Mucosa of descending colon (tissue), 3 donors: ENCODE measurements at regions not wholly inside any gene's neighbourhood (a gene's known extent, or its start where the extent isn't known, plus 50 kb on each side); places are given as distances from the start of the nearest gene placed in this dataset.

Experiments used
- ATAC-seq: fragments of 200-7000 bp; cut with Tn5 transposase; one replicate; pipeline ENCODE4 v1.9.1; 2020; ENCODE audit warnings: mild to moderate bottlenecking, moderate library complexity
- DNase-seq, 3 donors: peaks; one replicate each; pipeline ENCODE4 v3.0.0-alpha.2; 2020
- H3K36me3 ChIP-seq: fragments of 200-600 bp; one replicate; pipeline ENCODE4 v1.8.0; 2021; ENCODE audit warnings: low read depth, mild to moderate bottlenecking
- H3K4me1 ChIP-seq: fragments of 200-600 bp; one replicate; pipeline ENCODE4 v1.8.0; 2021; ENCODE audit warnings: low read depth, mild to moderate bottlenecking
- H3K4me3 ChIP-seq: fragments of 200-600 bp; one replicate; pipeline ENCODE4 v1.8.0; 2021; ENCODE audit warnings: mild to moderate bottlenecking
- H3K9me3 ChIP-seq: fragments of 200-600 bp; one replicate; pipeline ENCODE4 v1.8.0; 2021; ENCODE audit warnings: mild to moderate bottlenecking
- intact Hi-C, 2 donors: fragments of 100-400 bp; cut with DNase I in 1 of 2; cut with micrococcal nuclease in 1 of 2; formaldehyde crosslinking; loops; one replicate each; pipeline versions ENCODE4 v1.11.0 to v1.11.1; 2022; cut with DNase I, micrococcal nuclease
- TF ChIP-seq, protein P1 (sequence below): fragments of 200-600 bp; IDR thresholded peaks from one replicate; pipeline ENCODE4 v1.8.0; 2022; ENCODE audit warnings: antibody characterized with exemption, mild to moderate bottlenecking
- donor health status: DM: no; HTN: no; CAD: no; lungs with moderate emphysema.
- donor health status: DM: no; HTN: no; CAD: no.
- donor health status: DM: no; HTN: yes; CAD: no.

DNA sequence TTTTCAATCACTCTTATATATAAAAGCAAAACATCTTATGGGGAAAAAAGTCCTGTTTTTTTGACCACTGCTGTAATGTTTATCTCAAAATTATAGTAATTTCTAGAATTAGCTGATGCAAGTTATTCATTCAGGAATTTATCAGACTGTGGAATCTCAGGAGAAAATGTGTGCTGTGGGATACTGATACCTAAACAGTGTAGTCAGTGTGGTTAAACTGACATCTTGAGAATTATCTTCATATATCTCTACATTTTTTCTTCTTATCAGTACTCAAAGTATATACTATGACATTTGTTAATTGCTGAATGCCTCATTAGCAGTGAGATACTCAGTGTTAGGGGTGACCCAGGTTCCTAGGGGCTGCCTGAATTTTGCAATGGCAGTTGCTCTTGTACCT, 839.3 kb downstream of the KCNT2 start:
- DNase-seq: no peak
- no peak overlapping the region for H3K4me3 ChIP-seq
- H3K4me1 ChIP-seq: no peaks in the 10 kb centered on the region
- TF ChIP-seq, protein P1, sequence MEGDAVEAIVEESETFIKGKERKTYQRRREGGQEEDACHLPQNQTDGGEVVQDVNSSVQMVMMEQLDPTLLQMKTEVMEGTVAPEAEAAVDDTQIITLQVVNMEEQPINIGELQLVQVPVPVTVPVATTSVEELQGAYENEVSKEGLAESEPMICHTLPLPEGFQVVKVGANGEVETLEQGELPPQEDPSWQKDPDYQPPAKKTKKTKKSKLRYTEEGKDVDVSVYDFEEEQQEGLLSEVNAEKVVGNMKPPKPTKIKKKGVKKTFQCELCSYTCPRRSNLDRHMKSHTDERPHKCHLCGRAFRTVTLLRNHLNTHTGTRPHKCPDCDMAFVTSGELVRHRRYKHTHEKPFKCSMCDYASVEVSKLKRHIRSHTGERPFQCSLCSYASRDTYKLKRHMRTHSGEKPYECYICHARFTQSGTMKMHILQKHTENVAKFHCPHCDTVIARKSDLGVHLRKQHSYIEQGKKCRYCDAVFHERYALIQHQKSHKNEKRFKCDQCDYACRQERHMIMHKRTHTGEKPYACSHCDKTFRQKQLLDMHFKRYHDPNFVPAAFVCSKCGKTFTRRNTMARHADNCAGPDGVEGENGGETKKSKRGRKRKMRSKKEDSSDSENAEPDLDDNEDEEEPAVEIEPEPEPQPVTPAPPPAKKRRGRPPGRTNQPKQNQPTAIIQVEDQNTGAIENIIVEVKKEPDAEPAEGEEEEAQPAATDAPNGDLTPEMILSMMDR: no peak
- H3K36me3 ChIP-seq: no peaks in the 10 kb centered on the region
- intact Hi-C loops: no loop called here
- H3K9me3 ChIP-seq: no peaks in the 10 kb centered on the region
- ATAC-seq: no peak

DNA sequence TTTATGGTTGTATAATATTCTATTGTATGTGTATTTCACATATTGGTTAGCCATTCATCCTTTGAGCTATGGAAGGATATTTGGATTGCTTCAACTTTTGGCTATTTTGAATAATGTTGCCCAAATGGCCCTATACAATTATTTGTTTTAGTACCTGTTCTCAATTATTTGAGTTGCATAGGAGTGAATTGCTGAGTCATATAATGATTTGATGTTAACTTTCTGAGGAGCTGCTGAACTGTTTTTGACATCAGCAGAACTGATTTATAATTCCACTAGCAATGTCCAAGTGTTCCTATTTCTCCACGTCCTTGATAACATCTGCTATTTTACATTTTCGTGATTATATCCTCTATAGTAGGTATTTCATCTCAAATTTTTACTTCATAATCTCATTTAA, 839.9 kb downstream of the KCNT2 start:
- Histone ChIP-seq H3K4me3 (no peak overlapping the region), H3K4me1 (no peaks in the 10 kb centered on the region), H3K9me3 (no peaks in the 10 kb centered on the region), H3K36me3 (no peaks in the 10 kb centered on the region)
- ATAC-seq (no peak), DNase-seq (no peak)
- intact Hi-C loops: no loop called here
- TF ChIP-seq, protein P1: no peak

DNA sequence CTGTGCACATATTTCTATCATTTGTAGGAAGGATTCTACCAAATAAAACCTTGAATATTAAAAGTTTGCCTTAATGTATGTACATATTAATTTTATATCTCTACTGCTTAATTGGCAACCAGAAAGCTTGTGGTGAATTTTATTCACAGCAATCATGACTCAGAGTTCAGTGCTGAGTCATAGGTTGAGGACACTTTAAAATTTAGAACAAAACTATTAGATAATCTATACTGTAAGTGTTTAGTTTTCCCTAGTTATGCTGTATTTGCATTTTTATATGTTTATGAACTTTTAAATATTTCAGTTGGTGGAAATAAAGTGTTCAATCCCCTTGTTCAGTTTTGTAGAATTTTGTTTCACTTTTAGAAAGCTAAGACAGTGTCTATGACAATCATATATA, 841.5 kb downstream of the KCNT2 start:
- ATAC-seq: no peak
- intact Hi-C loops: no loop called here

DNA sequence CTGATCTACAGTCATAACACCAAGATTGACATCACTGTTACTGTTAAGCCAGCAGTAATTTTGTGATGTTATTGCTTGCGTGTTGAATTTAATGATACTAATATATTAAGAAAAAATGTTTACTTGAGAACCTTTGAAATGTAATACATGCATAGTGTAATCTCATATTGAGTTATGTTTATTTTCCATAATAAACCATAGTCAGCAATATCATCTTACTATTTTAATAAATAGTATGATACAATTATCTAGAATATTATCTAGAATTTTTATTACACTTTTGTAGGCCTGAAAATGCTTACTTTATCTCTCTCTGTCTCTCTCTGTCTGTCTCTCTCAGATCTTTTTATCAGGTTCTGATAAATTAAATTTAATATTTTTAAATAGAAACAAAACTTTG, 843.1 kb downstream of the KCNT2 start:
- H3K4me1 ChIP-seq: no peaks in the 10 kb centered on the region
- H3K9me3 ChIP-seq: no peaks in the 10 kb centered on the region
- no peak overlapping the region for H3K4me3 ChIP-seq
- DNase-seq (no peak), ATAC-seq (no peak)
- intact Hi-C loops: no loop called here
- no peaks in the 10 kb centered on the region for H3K36me3 ChIP-seq
- TF ChIP-seq, protein P1: no peak

More for the DNA sequence above, 841.5 kb downstream of the KCNT2 start:
- Histone ChIP-seq H3K9me3 (no peaks in the 10 kb centered on the region), H3K36me3 (no peaks in the 10 kb centered on the region), H3K4me3 (no peak overlapping the region), H3K4me1 (no peaks in the 10 kb centered on the region)
- TF ChIP-seq, protein P1: no peak
- no peak for DNase-seq

DNA sequence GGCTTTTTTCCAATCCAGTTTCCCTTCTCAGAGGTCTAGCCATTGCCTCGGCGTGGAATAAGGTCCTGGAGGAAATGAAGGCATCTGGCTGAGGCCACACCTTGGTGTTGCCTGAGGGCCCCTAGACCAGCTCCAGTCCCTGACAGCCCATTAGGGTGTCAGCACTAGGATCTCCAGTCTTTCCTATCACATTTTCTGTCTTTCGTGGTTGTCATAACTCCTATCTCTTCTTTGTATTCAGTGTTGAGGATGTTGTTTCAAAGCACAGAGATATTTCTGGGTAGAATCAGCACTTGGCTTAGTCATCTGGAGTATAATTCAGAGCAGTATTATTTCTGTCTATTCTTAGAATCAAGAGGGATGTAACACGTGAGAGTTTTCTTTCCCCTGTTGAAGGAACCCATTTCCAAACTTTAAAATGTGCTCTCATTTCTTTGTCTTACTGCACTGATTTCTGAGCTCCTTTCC, 844.3 kb downstream of the KCNT2 start:
- TF ChIP-seq, protein P1: no peak
- H3K4me1 ChIP-seq: no peaks in the 10 kb centered on the region
- no peaks in the 10 kb centered on the region for H3K9me3 ChIP-seq
- no peaks in the 10 kb centered on the region for H3K36me3 ChIP-seq
- intact Hi-C loops: no loop called here
- DNase-seq (no peak), ATAC-seq (no peak)
- no peak overlapping the region for H3K4me3 ChIP-seq
